ENCODE measurements at regions not wholly inside any gene's neighbourhood (a gene's known extent, or its start where the extent isn't known, plus 50 kb on each side); places are given as distances from the start of the nearest gene placed in this dataset.
"Not testable (repeated sequence)": the region's sequence is repeated elsewhere in the genome, so short reads cannot be mapped to it uniquely, and the experiment has no call there.

GRCh38 chr11:28836285-28837081 lies 728.3 kb downstream of the METTL15 start:
- DNase-seq (ENCODE audit: low read depth in 3 of 3, low spot score in 1 of 3), result no peak

- DNase-seq (ENCODE audit: low read depth in 3 of 3, low spot score in 1 of 3), result no peak
Observed at GRCh38 chr11:28835790-28836189, 727.6 kb downstream of the METTL15 start.

- DNase-seq (ENCODE audit: low read depth in 3 of 3, low spot score in 1 of 3), result no peak
Observed at GRCh38 chr11:28835317-28835716, 727.1 kb downstream of the METTL15 start.

GRCh38 chr11:28834877-28835276 lies 726.7 kb downstream of the METTL15 start:
- DNase-seq (ENCODE audit: low read depth in 3 of 3, low spot score in 1 of 3), result no peak

- no peak for DNase-seq (ENCODE audit: low read depth in 3 of 3, low spot score in 1 of 3)
Observed at GRCh38 chr11:28833670-28834069, 725.5 kb downstream of the METTL15 start.

- DNase-seq (ENCODE audit: low read depth in 3 of 3, low spot score in 1 of 3), result no peak
Observed at GRCh38 chr11:28833169-28833568, 725.0 kb downstream of the METTL15 start.

- DNase-seq (ENCODE audit: low read depth in 3 of 3, low spot score in 1 of 3), result no peak
Observed at GRCh38 chr11:28826807-28827206, 718.6 kb downstream of the METTL15 start.

GRCh38 chr11:28822576-28822975 lies 714.4 kb downstream of the METTL15 start:
- DNase-seq (ENCODE audit: low read depth in 3 of 3, low spot score in 1 of 3), result no peak

- DNase-seq (ENCODE audit: low read depth in 3 of 3, low spot score in 1 of 3), result no peak
Observed at GRCh38 chr11:28820296-28820989, 712.3 kb downstream of the METTL15 start.

GRCh38 chr11:28819741-28820140 lies 711.6 kb downstream of the METTL15 start:
- DNase-seq (ENCODE audit: low read depth in 3 of 3, low spot score in 1 of 3), result no peak

GRCh38 chr11:28815110-28815509 lies 706.9 kb downstream of the METTL15 start:
- no peak for DNase-seq (ENCODE audit: low read depth in 3 of 3, low spot score in 1 of 3)

GRCh38 chr11:28808771-28809170 lies 700.6 kb downstream of the METTL15 start:
- no peak for DNase-seq (ENCODE audit: low read depth in 3 of 3, low spot score in 1 of 3)

GRCh38 chr11:28799316-28799715 lies 691.1 kb downstream of the METTL15 start:
- no peak for DNase-seq (ENCODE audit: low read depth in 3 of 3, low spot score in 1 of 3)

- DNase-seq (ENCODE audit: low read depth in 3 of 3, low spot score in 1 of 3), result no peak
Observed at GRCh38 chr11:28798286-28798685, 690.1 kb downstream of the METTL15 start.

GRCh38 chr11:28797536-28797935 lies 689.3 kb downstream of the METTL15 start:
- no peak for DNase-seq (ENCODE audit: low read depth in 3 of 3, low spot score in 1 of 3)

- no peak for DNase-seq (ENCODE audit: low read depth in 3 of 3, low spot score in 1 of 3)
Observed at GRCh38 chr11:28794405-28794804, 686.2 kb downstream of the METTL15 start.

GRCh38 chr11:28793282-28793738 lies 685.1 kb downstream of the METTL15 start:
- DNase-seq (ENCODE audit: low read depth in 3 of 3, low spot score in 1 of 3), result no peak

GRCh38 chr11:28792856-28793255 lies 684.7 kb downstream of the METTL15 start:
- no peak for DNase-seq (ENCODE audit: low read depth in 3 of 3, low spot score in 1 of 3)

- DNase-seq (ENCODE audit: low read depth in 3 of 3, low spot score in 1 of 3), result not testable (repeated sequence)
Observed at GRCh38 chr11:28787897-28788296, 679.7 kb downstream of the METTL15 start.

- no peak for DNase-seq (ENCODE audit: low read depth in 3 of 3, low spot score in 1 of 3)
Observed at GRCh38 chr11:28777126-28777525, 668.9 kb downstream of the METTL15 start.

GRCh38 chr11:28773606-28774005 lies 665.4 kb downstream of the METTL15 start:
- DNase-seq (ENCODE audit: low read depth in 3 of 3, low spot score in 1 of 3), result no peak

GRCh38 chr11:28770806-28771205 lies 662.6 kb downstream of the METTL15 start:
- no peak for DNase-seq (ENCODE audit: low read depth in 3 of 3, low spot score in 1 of 3)
